ENCODE measurements at regions not wholly inside any gene's neighbourhood (a gene's known extent, or its start where the extent isn't known, plus 50 kb on each side); places are given as distances from the start of the nearest gene placed in this dataset.

DNA sequence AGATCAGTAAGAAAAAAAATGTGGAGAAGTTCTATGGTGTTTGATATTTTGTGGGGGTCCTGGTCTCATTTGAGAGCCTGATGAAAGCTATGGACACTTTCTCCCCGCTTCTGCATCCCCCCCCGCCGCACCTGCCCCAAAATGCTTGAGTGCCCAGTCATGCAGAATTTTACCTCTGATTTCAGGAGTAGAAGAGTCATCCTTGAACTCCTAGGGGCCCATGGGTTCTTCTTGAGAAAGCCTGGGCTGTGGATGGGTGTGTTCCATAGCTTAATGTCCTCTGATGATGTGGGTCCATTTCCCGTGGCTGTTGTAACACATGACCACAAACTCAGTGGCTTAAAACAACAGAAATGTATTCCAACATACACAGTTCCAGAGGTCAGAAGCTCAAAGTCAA is 248.8 kb upstream of the PWP1 start:
- TF ChIP-seq FOXA1 (IDR thresholded peaks at IDR 0.05) (no peak), NFRKB (IDR thresholded peaks at IDR 0.05) (no peak), SP1 (IDR thresholded peaks at IDR 0.05) (no peak), FOXM1 (IDR thresholded peaks at IDR 0.05; ENCODE audit: borderline replicate concordance) (no peak), TARDBP (IDR thresholded peaks at IDR 0.05) (no peak), ZNF384 (IDR thresholded peaks at IDR 0.05) (no peak), ELF4 (IDR thresholded peaks at IDR 0.05) (no peak), BHLHE40 (IDR thresholded peaks at IDR 0.05; ENCODE audit: borderline replicate concordance) (no peak), LEF1 (IDR thresholded peaks at IDR 0.05; ENCODE audit: borderline replicate concordance) (no peak), HDGF (IDR thresholded peaks at IDR 0.05; ENCODE audit: borderline replicate concordance) (no peak)
- TF ChIP-seq, protein P1, sequence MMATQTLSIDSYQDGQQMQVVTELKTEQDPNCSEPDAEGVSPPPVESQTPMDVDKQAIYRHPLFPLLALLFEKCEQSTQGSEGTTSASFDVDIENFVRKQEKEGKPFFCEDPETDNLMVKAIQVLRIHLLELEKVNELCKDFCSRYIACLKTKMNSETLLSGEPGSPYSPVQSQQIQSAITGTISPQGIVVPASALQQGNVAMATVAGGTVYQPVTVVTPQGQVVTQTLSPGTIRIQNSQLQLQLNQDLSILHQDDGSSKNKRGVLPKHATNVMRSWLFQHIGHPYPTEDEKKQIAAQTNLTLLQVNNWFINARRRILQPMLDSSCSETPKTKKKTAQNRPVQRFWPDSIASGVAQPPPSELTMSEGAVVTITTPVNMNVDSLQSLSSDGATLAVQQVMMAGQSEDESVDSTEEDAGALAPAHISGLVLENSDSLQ (IDR thresholded peaks at IDR 0.05) = no peak
